HG03159 (cell line): ENCODE measurements at regions not wholly inside any gene's neighbourhood (a gene's known extent, or its start where the extent isn't known, plus 50 kb on each side); places are given as distances from the start of the nearest gene placed in this dataset.

Source experiments
- ATAC-seq: cut with Tn5 transposase; IDR thresholded peaks from one replicate; pipeline ENCODE4 v1.9.1; 2021; ENCODE audit warnings: mild to moderate bottlenecking, moderate library complexity; ENCODE audit not compliant: unreplicated experiment

GRCh38 chr20:60491051-60491581 is 532.9 kb downstream of the CDH26 start:
- ATAC-seq: no peak

- no peak for ATAC-seq
Observed at GRCh38 chr20:60494476-60494875, 536.3 kb downstream of the CDH26 start.

GRCh38 chr20:60497298-60498035 is 539.2 kb downstream of the CDH26 start:
- ATAC-seq: no peak

GRCh38 chr20:60500038-60500701 is 541.9 kb downstream of the CDH26 start:
- no peak for ATAC-seq

GRCh38 chr20:60501048-60501447 is 542.8 kb downstream of the CDH26 start:
- no peak for ATAC-seq

- ATAC-seq: no peak
Observed at GRCh38 chr20:60502881-60503280, 544.7 kb downstream of the CDH26 start.

GRCh38 chr20:60505423-60505822 is 547.2 kb downstream of the CDH26 start:
- no peak for ATAC-seq

GRCh38 chr20:60506061-60506460 is 547.8 kb downstream of the CDH26 start:
- no peak for ATAC-seq

- no peak for ATAC-seq
Observed at GRCh38 chr20:60507087-60507694, 549.0 kb downstream of the CDH26 start.

GRCh38 chr20:60509407-60509806 is 551.2 kb downstream of the CDH26 start:
- no peak for ATAC-seq

- ATAC-seq: no peak
Observed at GRCh38 chr20:60510356-60510755, 552.1 kb downstream of the CDH26 start.

- no peak for ATAC-seq
Observed at GRCh38 chr20:60512443-60512842, 554.2 kb downstream of the CDH26 start.

GRCh38 chr20:60513141-60513540 is 554.9 kb downstream of the CDH26 start:
- no peak for ATAC-seq

- ATAC-seq: no peak
Observed at GRCh38 chr20:60516442-60516841, 558.2 kb downstream of the CDH26 start.

GRCh38 chr20:60518022-60518421 is 559.8 kb downstream of the CDH26 start:
- no peak for ATAC-seq

GRCh38 chr20:60525397-60525796 is 567.2 kb downstream of the CDH26 start:
- ATAC-seq: no peak

GRCh38 chr20:60527656-60528055 is 569.4 kb downstream of the CDH26 start:
- ATAC-seq: no peak

- no peak for ATAC-seq
Observed at GRCh38 chr20:60528141-60528540, 569.9 kb downstream of the CDH26 start.

GRCh38 chr20:60529149-60529548 is 570.9 kb downstream of the CDH26 start:
- ATAC-seq: no peak

- ATAC-seq: no peak
Observed at GRCh38 chr20:60535211-60535610, 577.0 kb downstream of the CDH26 start.

- ATAC-seq: no peak
Observed at GRCh38 chr20:60540591-60540990, 582.4 kb downstream of the CDH26 start.

- ATAC-seq: no peak
Observed at GRCh38 chr20:60541991-60542390, 583.8 kb downstream of the CDH26 start.
